Lower leg skin (tissue), 4 donors: ENCODE measurements at regions not wholly inside any gene's neighbourhood (a gene's known extent, or its start where the extent isn't known, plus 50 kb on each side); places are given as distances from the start of the nearest gene placed in this dataset.

ENCODE experiments used
- DNase-seq, 2 donors: peaks; one replicate each; pipeline ENCODE4 v3.0.0-alpha.2; 2019; ENCODE audit warnings: low spot score in 2 of 2
- H3K4me3 ChIP-seq: fragments of 200-600 bp; sonication (generic); 2 replicates; pipeline ENCODE4 v1.5.1; 2017; ENCODE audit warnings: mild to moderate bottlenecking, low read depth; ENCODE audit not compliant: poor library complexity, severe bottlenecking
- POLR2A ChIP-seq, 2 donors: fragments of 450-650 bp; IDR thresholded peaks; one replicate each; pipeline ENCODE4 v1.6.1; 2016 to 2017; ENCODE audit warnings: antibody characterized with exemption in 2 of 2, mild to moderate bottlenecking in 1 of 2, moderate library complexity in 1 of 2
- WGBS, 2 donors: methylation state at CpG; one replicate each; pipeline ENCODE4 v1.1.5; 2018; 5-methylcytosine and 5-hydroxymethylcytosine counted together
- intact Hi-C: fragments of 100-400 bp; cut with DNase I; formaldehyde crosslinking; loops from one replicate; pipeline ENCODE4 v1.15.0; 2023; ENCODE audit warnings: low total_unique reads
- TF ChIP-seq, protein P1 (sequence below), 3 donors: fragments of 450-650 bp; IDR thresholded peaks; one replicate each; pipeline ENCODE4 v1.5.1; 2016; ENCODE audit warnings: antibody characterized with exemption in 3 of 3, mild to moderate bottlenecking in 3 of 3, moderate library complexity in 2 of 3

DNA sequence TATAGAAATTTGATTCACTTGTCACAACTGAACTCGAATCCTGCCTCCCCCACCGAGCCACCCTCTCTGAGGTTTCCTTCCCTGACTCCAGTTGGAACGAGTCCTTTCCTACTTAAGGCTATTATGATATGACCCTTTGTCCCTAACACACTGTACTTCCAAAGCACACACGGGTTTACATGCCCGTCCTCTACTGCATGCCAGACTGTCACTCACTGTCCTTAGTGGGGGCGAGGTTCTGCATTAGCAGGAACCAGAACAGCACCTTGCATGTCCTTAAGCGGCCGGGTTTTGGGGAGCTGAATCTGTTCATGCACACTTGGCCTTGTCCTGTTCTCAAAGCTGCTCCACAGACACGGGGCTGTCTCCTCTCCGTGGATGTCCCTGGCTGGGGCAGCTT is 164.6 kb upstream of the KCNJ6 start:
- intact Hi-C loops: no loop called here
- no peak for DNase-seq
- H3K4me3 ChIP-seq: no peak overlapping the region
- 83 to 85% methylated on average over 10 of the region's 10 CpGs for WGBS, 2 donors
- TF ChIP-seq, protein P1, sequence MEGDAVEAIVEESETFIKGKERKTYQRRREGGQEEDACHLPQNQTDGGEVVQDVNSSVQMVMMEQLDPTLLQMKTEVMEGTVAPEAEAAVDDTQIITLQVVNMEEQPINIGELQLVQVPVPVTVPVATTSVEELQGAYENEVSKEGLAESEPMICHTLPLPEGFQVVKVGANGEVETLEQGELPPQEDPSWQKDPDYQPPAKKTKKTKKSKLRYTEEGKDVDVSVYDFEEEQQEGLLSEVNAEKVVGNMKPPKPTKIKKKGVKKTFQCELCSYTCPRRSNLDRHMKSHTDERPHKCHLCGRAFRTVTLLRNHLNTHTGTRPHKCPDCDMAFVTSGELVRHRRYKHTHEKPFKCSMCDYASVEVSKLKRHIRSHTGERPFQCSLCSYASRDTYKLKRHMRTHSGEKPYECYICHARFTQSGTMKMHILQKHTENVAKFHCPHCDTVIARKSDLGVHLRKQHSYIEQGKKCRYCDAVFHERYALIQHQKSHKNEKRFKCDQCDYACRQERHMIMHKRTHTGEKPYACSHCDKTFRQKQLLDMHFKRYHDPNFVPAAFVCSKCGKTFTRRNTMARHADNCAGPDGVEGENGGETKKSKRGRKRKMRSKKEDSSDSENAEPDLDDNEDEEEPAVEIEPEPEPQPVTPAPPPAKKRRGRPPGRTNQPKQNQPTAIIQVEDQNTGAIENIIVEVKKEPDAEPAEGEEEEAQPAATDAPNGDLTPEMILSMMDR (IDR thresholded peaks at IDR 0.05): no peak
- no peak for TF ChIP-seq POLR2A (IDR thresholded peaks at IDR 0.05)

DNA sequence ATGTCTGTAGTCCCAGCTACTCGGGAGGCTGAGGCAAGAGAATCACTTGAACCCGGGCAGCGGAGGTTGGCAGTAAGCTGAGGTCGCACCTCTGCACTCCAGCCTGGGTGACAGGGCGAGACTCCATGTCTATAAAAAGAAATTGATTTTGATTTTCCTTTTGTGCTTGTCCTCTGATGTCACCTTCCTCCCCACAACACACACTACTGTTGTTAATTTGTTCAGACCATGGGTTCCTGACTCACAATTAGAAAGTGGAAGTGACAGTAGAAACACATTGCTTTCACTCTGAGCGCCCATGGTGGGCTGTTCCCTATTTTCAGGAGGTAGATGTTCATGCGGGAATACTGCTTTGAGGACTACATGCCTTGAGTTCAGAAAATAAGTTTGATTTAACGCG is 165.5 kb upstream of the KCNJ6 start:
- 90 to 97% methylated on average over 9 of the region's 9 CpGs for WGBS, 2 donors
- intact Hi-C loops: no loop called here
- DNase-seq: no peak
- TF ChIP-seq, protein P1 (IDR thresholded peaks at IDR 0.05): no peak
- TF ChIP-seq POLR2A (IDR thresholded peaks at IDR 0.05): no peak
- H3K4me3 ChIP-seq: no peak overlapping the region

GRCh38 chr21:38082936-38083485 is 166.8 kb upstream of the KCNJ6 start:
- 51 to 56% methylated on average over 4 of the region's 4 CpGs for WGBS, 2 donors
- TF ChIP-seq, protein P1 (IDR thresholded peaks at IDR 0.05): no peak
- TF ChIP-seq POLR2A (IDR thresholded peaks at IDR 0.05): no peak
- no peak overlapping the region for H3K4me3 ChIP-seq
- intact Hi-C loops: no loop called here
- no peak for DNase-seq

DNA sequence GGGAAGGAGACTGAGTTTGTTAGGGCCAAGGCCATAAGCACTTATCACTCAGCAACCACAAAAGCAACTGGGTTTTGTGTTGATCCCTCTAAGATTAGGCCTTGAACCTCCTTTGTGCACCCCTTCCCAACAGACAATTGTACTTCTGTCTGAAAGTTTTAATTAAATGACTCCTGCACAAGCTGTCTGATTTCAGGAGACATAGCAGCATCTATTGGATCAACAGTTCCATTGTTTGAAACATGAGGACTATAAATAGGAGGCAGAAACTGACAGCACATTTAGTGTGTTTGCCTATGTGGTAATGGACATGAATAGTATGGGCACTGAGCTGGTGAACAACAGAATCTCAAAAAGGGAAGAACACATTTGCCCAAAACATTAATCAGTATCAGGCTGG is 167.3 kb upstream of the KCNJ6 start:
- DNase-seq: no peak
- no peak overlapping the region for H3K4me3 ChIP-seq
- intact Hi-C loops: no loop called here
- no peak for TF ChIP-seq POLR2A (IDR thresholded peaks at IDR 0.05)
- TF ChIP-seq, protein P1 (IDR thresholded peaks at IDR 0.05): no peak

DNA sequence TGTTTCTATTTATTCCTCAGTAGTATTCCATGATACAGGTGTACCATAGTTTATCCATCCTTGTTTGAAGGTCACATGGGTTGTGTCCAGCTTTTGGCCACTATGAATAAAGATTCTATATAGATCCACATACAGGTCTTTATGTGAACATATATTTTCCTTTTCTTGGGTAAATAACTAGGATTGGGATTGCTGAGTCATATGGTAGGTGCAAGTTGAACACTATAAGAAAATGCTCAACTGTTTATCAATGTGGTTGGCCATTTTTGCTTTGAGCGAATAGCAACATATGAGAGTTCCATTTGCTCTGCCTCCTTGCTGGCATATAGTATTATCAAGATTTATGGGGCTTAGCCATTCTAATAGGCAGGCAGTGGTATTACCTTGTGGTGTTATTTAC is 170.2 kb upstream of the KCNJ15 start:
- intact Hi-C loops: no loop called here
- no peak for DNase-seq
- TF ChIP-seq, protein P1 (IDR thresholded peaks at IDR 0.05): no peak
- TF ChIP-seq POLR2A (IDR thresholded peaks at IDR 0.05): no peak
- 100% methylated on average over 1 of the region's 1 CpG for WGBS, 2 donors
- H3K4me3 ChIP-seq: no peak overlapping the region
